ENCODE measurements at regions not wholly inside any gene's neighbourhood (a gene's known extent, or its start where the extent isn't known, plus 50 kb on each side); places are given as distances from the start of the nearest gene placed in this dataset.

- no peak overlapping the region for H3K27ac ChIP-seq (ENCODE audit: extremely low read depth, low read depth, low read length)
- no peaks in the 10 kb centered on the region for H3K4me1 ChIP-seq (ENCODE audit: control insufficient read depth, insufficient read depth, low read length)
- no peaks in the 10 kb centered on the region for H3K36me3 ChIP-seq (ENCODE audit: control insufficient read depth in 2 of 2, insufficient read depth in 1 of 2, low read length in 2 of 2)
- ChIA-PET CTCF (interaction anchor here (0.8 kb wide), 1 partner anchor 30 kb away, joined by 3 read pairs; no protein-coding TSS in a partner anchor), POLR2A (no interaction called here)
- no peaks in the 10 kb centered on the region for H3K9me3 ChIP-seq (ENCODE audit: control insufficient read depth, insufficient read depth, low read depth, low read length)
- H3K4me3 ChIP-seq (ENCODE audit: low read depth, low read length) = no peak overlapping the region
- no peak for TF ChIP-seq ZNF785 (tag by site-specific recombination; IDR thresholded peaks at IDR 0.05)
- no peak for TF ChIP-seq ZNF18 (tag by site-specific recombination; IDR thresholded peaks at IDR 0.05)
- peak; percentile 40 for TF ChIP-seq ZFHX2 (tag by site-specific recombination; conservative IDR thresholded peaks at IDR 0.05)
- TF ChIP-seq MZF1 (tag by site-specific recombination; IDR thresholded peaks at IDR 0.05; ENCODE audit: borderline replicate concordance) = no peak
- no peak for TF ChIP-seq ZNF26 (tag by site-specific recombination; IDR thresholded peaks at IDR 0.05)
- no peak for TF ChIP-seq ZBTB8A (tag by site-specific recombination; IDR thresholded peaks at IDR 0.05)
- no peak for TF ChIP-seq ZBTB44 (tag by site-specific recombination; IDR thresholded peaks at IDR 0.05)
- no peak for TF ChIP-seq ZNF423 (tag by site-specific recombination; IDR thresholded peaks at IDR 0.05)
- TF ChIP-seq ZNF510 (tag by site-specific recombination; IDR thresholded peaks at IDR 0.05; ENCODE audit: insufficient replicate concordance) = no peak
- TF ChIP-seq ZNF341 (tag by site-specific recombination; IDR thresholded peaks at IDR 0.05; ENCODE audit: low read depth) = no peak
- no peak for TF ChIP-seq SETDB1 (IDR thresholded peaks at IDR 0.05; ENCODE audit: insufficient read length, low read length)
- no peak for TF ChIP-seq ZNF621 (tag by site-specific recombination; IDR thresholded peaks at IDR 0.05)
- TF ChIP-seq BCL6B (tag by site-specific recombination; IDR thresholded peaks at IDR 0.05) = no peak
- no peak for TF ChIP-seq ZNF157 (tag by site-specific recombination; IDR thresholded peaks at IDR 0.05)
- TF ChIP-seq ZNF112 (tag by site-specific recombination; IDR thresholded peaks at IDR 0.05) = no peak
- TF ChIP-seq EGR2 (tag by site-specific recombination; IDR thresholded peaks at IDR 0.05; ENCODE audit: low read depth) = peak; percentile 72
- no peak for TF ChIP-seq ZNF473 (tag by site-specific recombination; IDR thresholded peaks at IDR 0.05)
Measured at GRCh38 chr16:56087626-56088025, 103.7 kb upstream of the GNAO1 start.

- no peak overlapping the region for H3K4me3 ChIP-seq (ENCODE audit: low read depth, low read length)
- H3K9me3 ChIP-seq (ENCODE audit: control insufficient read depth, insufficient read depth, low read depth, low read length) = no peaks in the 10 kb centered on the region
- ChIA-PET CTCF (no interaction called here), POLR2A (no interaction called here)
- no peaks in the 10 kb centered on the region for H3K36me3 ChIP-seq (ENCODE audit: control insufficient read depth in 2 of 2, insufficient read depth in 1 of 2, low read length in 2 of 2)
- no peaks in the 10 kb centered on the region for H3K4me1 ChIP-seq (ENCODE audit: control insufficient read depth, insufficient read depth, low read length)
- H3K27ac ChIP-seq (ENCODE audit: extremely low read depth, low read depth, low read length) = no peak overlapping the region
- TF ChIP-seq TRIM28 (IDR thresholded peaks at IDR 0.05; ENCODE audit: borderline replicate concordance, low read length) = no peak
- no peak for TF ChIP-seq ZNF514 (tag by site-specific recombination; IDR thresholded peaks at IDR 0.05)
- no peak for TF ChIP-seq ZNF391 (tag by site-specific recombination; IDR thresholded peaks at IDR 0.05; ENCODE audit: borderline replicate concordance, low read depth)
- no peak for TF ChIP-seq KLF10 (tag by site-specific recombination; IDR thresholded peaks at IDR 0.05)
- no peak for TF ChIP-seq YY2 (tag by site-specific recombination; IDR thresholded peaks at IDR 0.05)
- TF ChIP-seq ZNF449 (tag by site-specific recombination; IDR thresholded peaks at IDR 0.05) = no peak
- TF ChIP-seq ZNF2 (tag by site-specific recombination; IDR thresholded peaks at IDR 0.05) = no peak
- no peak for TF ChIP-seq ZNF146 (tag by site-specific recombination; IDR thresholded peaks at IDR 0.05)
- TF ChIP-seq ZNF133 (tag by site-specific recombination; IDR thresholded peaks at IDR 0.05) = no peak
- no peak for TF ChIP-seq BCL6B (tag by site-specific recombination; IDR thresholded peaks at IDR 0.05)
- no peak for TF ChIP-seq ZNF488 (tag by site-specific recombination; IDR thresholded peaks at IDR 0.05)
Measured at GRCh38 chr16:56081371-56081770, 109.9 kb upstream of the GNAO1 start.
